ENCODE measurements at regions not wholly inside any gene's neighbourhood (a gene's known extent, or its start where the extent isn't known, plus 50 kb on each side); places are given as distances from the start of the nearest gene placed in this dataset.

- TF ChIP-seq, protein P1, sequence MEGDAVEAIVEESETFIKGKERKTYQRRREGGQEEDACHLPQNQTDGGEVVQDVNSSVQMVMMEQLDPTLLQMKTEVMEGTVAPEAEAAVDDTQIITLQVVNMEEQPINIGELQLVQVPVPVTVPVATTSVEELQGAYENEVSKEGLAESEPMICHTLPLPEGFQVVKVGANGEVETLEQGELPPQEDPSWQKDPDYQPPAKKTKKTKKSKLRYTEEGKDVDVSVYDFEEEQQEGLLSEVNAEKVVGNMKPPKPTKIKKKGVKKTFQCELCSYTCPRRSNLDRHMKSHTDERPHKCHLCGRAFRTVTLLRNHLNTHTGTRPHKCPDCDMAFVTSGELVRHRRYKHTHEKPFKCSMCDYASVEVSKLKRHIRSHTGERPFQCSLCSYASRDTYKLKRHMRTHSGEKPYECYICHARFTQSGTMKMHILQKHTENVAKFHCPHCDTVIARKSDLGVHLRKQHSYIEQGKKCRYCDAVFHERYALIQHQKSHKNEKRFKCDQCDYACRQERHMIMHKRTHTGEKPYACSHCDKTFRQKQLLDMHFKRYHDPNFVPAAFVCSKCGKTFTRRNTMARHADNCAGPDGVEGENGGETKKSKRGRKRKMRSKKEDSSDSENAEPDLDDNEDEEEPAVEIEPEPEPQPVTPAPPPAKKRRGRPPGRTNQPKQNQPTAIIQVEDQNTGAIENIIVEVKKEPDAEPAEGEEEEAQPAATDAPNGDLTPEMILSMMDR (conservative IDR thresholded peaks at IDR 0.05): no peak
- no peak for TF ChIP-seq EZH2 (IDR thresholded peaks at IDR 0.05; ENCODE audit: low read depth)
Measured at GRCh38 chr20:39619271-39619785, 657.2 kb downstream of the DHX35 start.
